ENCODE measurements at regions not wholly inside any gene's neighbourhood (a gene's known extent, or its start where the extent isn't known, plus 50 kb on each side); places are given as distances from the start of the nearest gene placed in this dataset.

DNA sequence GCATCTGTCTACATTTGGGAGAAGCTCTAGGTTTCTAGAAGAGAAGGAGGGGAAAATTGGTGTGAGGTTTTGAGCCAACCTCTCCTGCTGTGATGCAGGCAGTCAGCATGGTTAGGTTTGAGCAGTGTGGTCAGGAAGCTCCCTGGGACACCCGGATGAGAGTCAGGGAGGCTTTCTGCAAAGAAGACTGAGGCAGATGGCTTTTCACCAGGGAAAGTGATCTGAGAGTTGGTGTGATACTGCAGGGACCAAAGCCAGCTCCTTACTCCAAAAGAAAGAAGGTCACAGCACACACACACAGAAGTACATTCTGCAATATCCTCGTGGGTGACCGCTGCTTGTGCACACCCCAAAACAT is 75.8 kb upstream of the BCL11A start:
- H3K4me1 ChIP-seq (replicated peaks in 1 of 2; ENCODE audit: control insufficient read depth in 2 of 2, insufficient read depth in 2 of 2, low read length in 2 of 2) = no peaks in the 10 kb centered on the region
- DNase-seq (ENCODE audit: extremely low read depth in 1 of 4, low spot score in 3 of 4) (no peak), ATAC-seq (no peak), FAIRE-seq (no peak)
- no TSS peak for BruUV-seq (replicated peaks)
- TF ChIP-seq, protein P1, sequence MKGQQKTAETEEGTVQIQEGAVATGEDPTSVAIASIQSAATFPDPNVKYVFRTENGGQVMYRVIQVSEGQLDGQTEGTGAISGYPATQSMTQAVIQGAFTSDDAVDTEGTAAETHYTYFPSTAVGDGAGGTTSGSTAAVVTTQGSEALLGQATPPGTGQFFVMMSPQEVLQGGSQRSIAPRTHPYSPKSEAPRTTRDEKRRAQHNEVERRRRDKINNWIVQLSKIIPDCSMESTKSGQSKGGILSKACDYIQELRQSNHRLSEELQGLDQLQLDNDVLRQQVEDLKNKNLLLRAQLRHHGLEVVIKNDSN (CRISPR knock-in tag; IDR thresholded peaks at IDR 0.05) = no peak
- TF ChIP-seq KDM5B (IDR thresholded peaks at IDR 0.05; ENCODE audit: insufficient replicate concordance, low read depth, low read length) (no peak), MXI1 (IDR thresholded peaks at IDR 0.05; ENCODE audit: low read depth, low read length) (no peak), PPARD (CRISPR knock-in tag; IDR thresholded peaks at IDR 0.05) (no peak), ARHGAP35 (IDR thresholded peaks at IDR 0.05; ENCODE audit: partially characterized antibody) (no peak), GTF2E2 (tag; IDR thresholded peaks at IDR 0.05) (no peak), HMG20A (CRISPR knock-in tag; conservative IDR thresholded peaks at IDR 0.05) (no peak), FOXA3 (CRISPR knock-in tag; conservative IDR thresholded peaks at IDR 0.05 in 1 of 2, IDR thresholded peaks at IDR 0.05 in 1 of 2) (no peak), ZNF175 (CRISPR knock-in tag; IDR thresholded peaks at IDR 0.05; ENCODE audit: low read depth) (no peak), POLR2B (IDR thresholded peaks at IDR 0.05; ENCODE audit: low read depth, partially characterized antibody) (no peak), FOXP1 (CRISPR knock-in tag; IDR thresholded peaks at IDR 0.05) (no peak), TFAM (CRISPR knock-in tag; conservative IDR thresholded peaks at IDR 0.05) (no peak), HDAC8 (tag; IDR thresholded peaks at IDR 0.05) (no peak), POLR2A (conservative IDR thresholded peaks at IDR 0.05) (no peak), CREBBP (IDR thresholded peaks at IDR 0.05; ENCODE audit: low read depth, low read length) (no peak), YY1 (IDR thresholded peaks at IDR 0.05; ENCODE audit: borderline replicate concordance in 1 of 3, control insufficient read depth in 1 of 3, extremely low read depth in 1 of 3, insufficient read depth in 3 of 3, insufficient read length in 1 of 3, insufficient replicate concordance in 2 of 3, low read depth in 1 of 3, low read length in 2 of 3) (no peak)
- TF ChIP-seq, protein P2, sequence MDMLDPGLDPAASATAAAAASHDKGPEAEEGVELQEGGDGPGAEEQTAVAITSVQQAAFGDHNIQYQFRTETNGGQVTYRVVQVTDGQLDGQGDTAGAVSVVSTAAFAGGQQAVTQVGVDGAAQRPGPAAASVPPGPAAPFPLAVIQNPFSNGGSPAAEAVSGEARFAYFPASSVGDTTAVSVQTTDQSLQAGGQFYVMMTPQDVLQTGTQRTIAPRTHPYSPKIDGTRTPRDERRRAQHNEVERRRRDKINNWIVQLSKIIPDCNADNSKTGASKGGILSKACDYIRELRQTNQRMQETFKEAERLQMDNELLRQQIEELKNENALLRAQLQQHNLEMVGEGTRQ (CRISPR knock-in tag; IDR thresholded peaks at IDR 0.05) = no peak
- TF ChIP-seq, protein P3, sequence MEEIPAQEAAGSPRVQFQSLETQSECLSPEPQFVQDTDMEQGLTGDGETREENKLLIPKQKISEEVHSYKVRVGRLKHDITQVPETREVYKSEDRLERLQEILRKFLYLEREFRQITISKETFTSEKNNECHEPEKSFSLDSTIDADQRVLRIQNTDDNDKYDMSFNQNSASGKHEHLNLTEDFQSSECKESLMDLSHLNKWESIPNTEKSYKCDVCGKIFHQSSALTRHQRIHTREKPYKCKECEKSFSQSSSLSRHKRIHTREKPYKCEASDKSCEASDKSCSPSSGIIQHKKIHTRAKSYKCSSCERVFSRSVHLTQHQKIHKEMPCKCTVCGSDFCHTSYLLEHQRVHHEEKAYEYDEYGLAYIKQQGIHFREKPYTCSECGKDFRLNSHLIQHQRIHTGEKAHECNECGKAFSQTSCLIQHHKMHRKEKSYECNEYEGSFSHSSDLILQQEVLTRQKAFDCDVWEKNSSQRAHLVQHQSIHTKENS (CRISPR knock-in tag; IDR thresholded peaks at IDR 0.05) = no peak
- H3K27ac ChIP-seq (ENCODE audit: extremely low read depth, low read depth, low read length) = no peak overlapping the region
- in situ Hi-C loops (cut with MboI) (no loop called here), intact Hi-C loops (cut with micrococcal nuclease) (no loop called here)
- H3K9ac ChIP-seq (ENCODE audit: insufficient read depth in 1 of 2, low read depth in 2 of 2, low read length in 2 of 2) = no peak overlapping the region
- H3K27me3 ChIP-seq (ENCODE audit: control insufficient read depth in 2 of 2, insufficient read depth in 2 of 2, low read length in 2 of 2) = peaks cover 0 to 5% of the 10 kb centered on the region in 2 experiments; a peak in 3 of 5 replicates
- no peaks in the 10 kb centered on the region for H4K20me1 ChIP-seq (replicated peaks; ENCODE audit: control insufficient read depth, insufficient read depth, low read length)
- ChIA-PET CTCF (ENCODE audit: low intra/inter-chr PET ratio) (no interaction called here), POLR2A (interaction anchor here (1.5 kb wide), 1 partner anchor 9 kb away, joined by 6 read pairs; no protein-coding TSS in a partner anchor)
- H3K9me3 ChIP-seq (replicated peaks; ENCODE audit: control insufficient read depth, insufficient read depth, low read depth, low read length) = no peaks in the 10 kb centered on the region
- 0% methylated on average over 3 of the region's 3 CpGs for WGBS (ENCODE audit: insufficient coverage, low coverage, missing lambda C conversion rate)
- H3K4me3 ChIP-seq = no peak overlapping the region
- no peaks in the 10 kb centered on the region for H3K36me3 ChIP-seq (ENCODE audit: control insufficient read depth, insufficient read depth, low read length)
- no peaks in the 10 kb centered on the region for H3K9me1 ChIP-seq (ENCODE audit: control insufficient read depth, insufficient read depth, low read length)
- no peaks in the 10 kb centered on the region for H3K79me2 ChIP-seq (ENCODE audit: control insufficient read depth, insufficient read depth, low read length)
- no peak overlapping the region for H3K4me2 ChIP-seq (ENCODE audit: insufficient read depth, low read length)
- no peak overlapping the region for H2AFZ ChIP-seq (ENCODE audit: low read depth, low read length)

Data from K562 (cell line).